Endothelial cell of hepatic sinusoid (primary cell): ENCODE measurements at regions not wholly inside any gene's neighbourhood (a gene's known extent, or its start where the extent isn't known, plus 50 kb on each side); places are given as distances from the start of the nearest gene placed in this dataset.
"Not testable (repeated sequence)": the region's sequence is repeated elsewhere in the genome, so short reads cannot be mapped to it uniquely, and the experiment has no call there.

Experiments
- in situ Hi-C: cut with HindIII; loops from 2 replicates; pipeline ENCODE4 v1.10.0; 2017; ENCODE audit warnings: low sequenced_read_pairs

DNA sequence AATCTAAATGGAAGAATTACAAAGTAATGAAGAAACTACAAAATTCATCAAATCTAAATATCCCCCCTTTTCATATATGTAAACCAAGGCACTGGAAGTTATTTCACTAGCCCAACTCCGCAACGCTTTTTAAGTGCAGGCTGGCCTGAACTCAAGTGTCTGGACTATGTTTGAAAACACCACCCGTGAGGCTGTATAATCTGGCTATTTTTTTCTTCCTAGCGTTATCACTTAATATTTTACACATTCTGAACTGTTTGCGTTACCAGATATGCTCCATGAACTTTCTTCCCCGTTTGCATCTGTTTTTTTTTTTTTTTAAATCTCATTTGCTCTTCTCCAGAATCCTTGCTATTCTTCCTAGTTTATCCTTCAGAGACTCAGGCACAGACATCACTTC is 619.5 kb upstream of the CBLB start:
- in situ Hi-C loops: no loop called here

GRCh38 chr3:106491796-106492195 is 623.0 kb upstream of the CBLB start:
- in situ Hi-C loops: loop anchor here (10.0 kb wide), 1 partner anchor 63 kb away; no protein-coding TSS in a partner anchor

DNA sequence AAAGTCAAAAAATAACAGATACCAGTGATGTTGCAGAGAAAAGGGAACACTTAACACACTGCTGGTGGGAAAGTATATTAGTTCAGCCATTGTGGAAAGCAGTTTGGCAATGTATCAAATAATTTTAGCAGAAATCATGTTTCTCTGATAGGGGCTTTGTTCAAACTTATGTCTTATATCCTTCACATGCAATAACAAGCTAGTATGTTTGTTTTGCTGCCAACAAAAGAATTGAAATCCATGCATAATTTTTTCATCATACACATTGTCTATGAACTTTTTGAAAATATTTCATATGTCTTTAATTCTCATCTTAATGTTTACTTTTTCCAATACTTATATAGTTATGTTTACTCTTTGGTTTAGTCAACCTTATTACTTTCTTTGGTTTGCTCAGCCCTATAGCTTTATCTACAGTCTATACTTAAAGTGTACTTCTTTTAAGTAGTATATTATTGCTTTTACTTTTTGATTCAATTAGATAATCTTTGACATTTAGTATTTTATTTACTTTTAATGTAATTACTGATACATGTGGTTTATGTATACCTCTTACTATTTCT is 639.6 kb upstream of the CBLB start:
- in situ Hi-C loops: no loop called here

GRCh38 chr3:106510206-106510605 is 641.4 kb upstream of the CBLB start:
- in situ Hi-C loops: no loop called here

GRCh38 chr3:106512846-106513245 is 644.0 kb upstream of the CBLB start:
- in situ Hi-C loops: no loop called here

GRCh38 chr3:106514431-106514830 is 645.6 kb upstream of the CBLB start:
- in situ Hi-C loops: no loop called here

DNA sequence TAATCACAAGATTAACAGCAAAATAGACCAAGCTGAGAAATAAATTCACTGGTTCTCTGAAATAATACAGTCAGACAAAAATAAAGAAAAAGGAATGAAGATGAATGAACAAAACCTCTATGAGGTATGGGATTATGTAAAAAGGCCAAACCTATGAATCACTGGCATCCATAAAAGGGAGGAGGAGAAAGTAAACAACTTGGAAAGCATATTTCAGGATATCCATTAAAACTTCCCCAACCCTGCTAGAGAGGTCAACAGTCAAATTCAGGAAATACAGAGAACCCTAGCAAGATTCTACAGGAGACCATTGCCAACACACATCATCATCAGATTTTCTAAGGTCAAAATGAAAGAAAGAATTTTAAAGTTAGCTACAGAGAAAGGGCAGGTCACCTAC is 649.7 kb upstream of the CBLB start:
- in situ Hi-C loops: no loop called here

DNA sequence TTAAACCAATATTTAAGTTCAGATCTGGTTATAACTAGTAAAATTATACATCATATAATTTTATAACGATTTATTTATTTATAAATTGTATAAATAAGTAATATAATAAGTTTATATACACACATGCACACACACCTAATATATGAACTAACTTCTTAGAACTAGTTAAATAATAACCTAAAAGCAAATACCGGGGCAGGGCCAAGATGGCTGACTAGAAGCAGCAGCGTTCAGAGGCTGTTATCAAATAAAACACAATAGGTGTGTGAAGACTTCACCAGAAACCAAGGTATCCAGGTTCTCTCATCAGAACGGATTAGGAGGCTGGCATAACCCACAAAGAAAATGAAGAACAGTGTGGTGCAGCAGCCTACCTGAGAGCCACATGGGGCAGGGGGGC is 653.6 kb upstream of the CBLB start:
- in situ Hi-C loops: no loop called here

GRCh38 chr3:106528932-106529331 is 660.1 kb upstream of the CBLB start:
- in situ Hi-C loops: no loop called here

DNA sequence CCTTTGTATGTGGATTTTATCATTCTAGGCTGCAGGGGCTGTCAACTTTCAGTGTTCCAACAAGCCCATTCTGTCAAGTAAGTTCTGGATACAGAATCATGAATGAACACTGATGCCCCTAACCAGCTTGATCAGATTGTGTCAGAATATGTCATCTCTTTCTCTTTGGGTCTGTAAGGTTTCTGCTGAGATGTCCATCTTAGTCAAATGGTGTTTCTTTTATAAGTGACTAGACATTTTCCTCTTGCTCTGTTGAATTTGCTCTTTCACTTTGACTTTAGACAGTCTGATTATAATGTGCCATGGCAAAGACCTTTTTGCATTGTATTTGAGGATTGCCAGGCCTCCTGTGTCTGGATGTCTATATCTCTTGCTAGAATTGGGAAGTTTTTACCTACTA is 660.9 kb upstream of the CBLB start:
- in situ Hi-C loops: no loop called here

DNA sequence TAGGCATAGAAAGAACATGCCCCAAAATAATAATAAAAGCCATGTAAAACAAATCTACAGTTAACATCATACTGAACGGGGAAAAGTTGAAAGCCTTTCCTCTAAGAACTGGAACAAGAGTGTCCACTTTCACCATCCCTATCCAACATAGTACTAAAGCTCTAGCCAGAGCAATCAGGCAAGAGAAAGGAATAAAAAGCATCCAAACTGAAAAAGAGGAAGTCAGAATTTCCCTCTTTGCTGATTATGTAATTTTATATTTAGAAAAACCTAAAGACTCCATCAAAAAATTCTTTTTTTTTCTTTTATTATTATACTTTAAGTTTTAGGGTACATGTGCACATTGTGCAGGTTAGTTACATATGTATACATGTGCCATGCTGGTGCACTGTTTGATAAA is 661.6 kb upstream of the CBLB start:
- in situ Hi-C loops: no loop called here

DNA sequence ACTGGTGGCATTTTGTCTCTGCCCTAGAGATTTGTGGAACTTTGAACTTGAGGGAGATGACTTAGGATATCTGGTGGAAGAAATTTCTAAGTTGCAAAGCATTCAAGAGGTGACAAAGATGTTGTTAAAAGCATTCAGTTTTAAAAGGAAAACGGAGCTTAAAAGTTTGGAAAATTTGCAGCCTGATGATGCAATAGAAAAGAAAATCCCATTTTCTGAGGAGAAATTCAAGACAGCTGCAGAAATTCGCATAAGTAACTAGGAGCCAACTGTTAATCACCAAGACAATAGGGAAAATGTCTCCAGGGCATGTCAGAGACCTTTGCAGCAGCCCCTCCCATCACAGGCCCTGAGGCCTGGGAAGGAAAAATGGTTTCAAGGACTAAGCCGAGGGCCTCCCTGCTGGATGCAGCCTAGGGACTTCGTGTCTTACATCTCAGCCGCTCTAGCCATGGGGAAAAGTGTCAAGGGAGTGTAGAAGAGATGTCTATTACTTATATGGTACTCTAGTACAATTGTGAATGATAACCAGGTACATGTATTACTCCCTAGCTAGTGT is 663.0 kb upstream of the CBLB start:
- in situ Hi-C loops: not testable (repeated sequence)

- in situ Hi-C loops: no loop called here
These were observed 664.4 kb upstream of the CBLB start for GRCh38 chr3:106533093-106533787.

DNA sequence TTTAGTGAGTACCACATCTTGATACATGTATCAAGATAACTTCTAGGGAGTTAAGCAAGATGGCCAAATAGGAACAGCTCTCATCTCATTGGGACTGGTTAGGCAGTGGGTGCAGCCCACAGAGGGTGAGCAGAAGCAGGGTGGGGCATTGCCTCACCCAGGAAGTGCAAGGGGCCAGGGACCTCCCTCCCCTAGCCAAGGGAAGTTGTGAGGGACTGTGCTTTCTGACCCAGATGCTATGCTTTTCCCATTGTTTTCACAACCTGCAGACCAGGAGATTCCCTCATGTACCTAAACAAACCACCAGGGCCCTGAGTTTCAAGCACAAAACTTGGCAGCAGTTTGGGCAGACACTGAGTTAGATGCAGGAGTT is 665.0 kb upstream of the CBLB start:
- in situ Hi-C loops: no loop called here

GRCh38 chr3:106534206-106534605 is 665.4 kb upstream of the CBLB start:
- in situ Hi-C loops: no loop called here

GRCh38 chr3:106540743-106541142 is 671.9 kb upstream of the CBLB start:
- in situ Hi-C loops: no loop called here

DNA sequence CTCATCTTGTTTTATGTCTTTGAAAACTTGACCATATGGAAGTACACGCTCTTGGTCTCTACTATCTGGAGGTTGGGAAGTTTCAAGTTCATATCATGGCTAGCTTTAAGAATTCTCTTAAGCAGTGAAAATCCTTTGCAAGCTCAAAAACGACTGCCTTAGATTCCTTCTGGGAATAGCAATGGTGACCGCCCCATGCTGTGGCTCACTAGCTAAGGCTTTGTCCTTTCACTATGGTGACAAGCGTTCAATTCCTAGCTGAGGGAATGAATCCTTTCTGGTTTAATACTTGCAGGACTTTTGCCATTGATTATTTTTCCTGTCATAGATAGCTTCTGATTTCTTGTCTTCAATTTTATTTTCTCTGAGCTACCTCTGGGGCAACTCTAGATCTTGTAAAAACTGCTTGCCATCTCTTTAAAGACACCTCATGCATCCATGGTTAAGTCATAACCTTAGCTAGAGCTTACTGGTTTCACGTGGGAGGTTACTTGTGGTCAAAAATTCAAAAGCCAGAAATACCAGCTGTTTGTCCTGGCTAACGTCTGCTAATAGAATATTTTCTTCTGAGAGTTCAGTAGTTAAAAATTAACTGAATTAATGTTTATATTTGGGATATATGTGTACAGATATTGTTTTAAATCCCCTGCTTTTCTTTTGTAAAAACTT is 673.4 kb upstream of the CBLB start:
- in situ Hi-C loops: no loop called here

DNA sequence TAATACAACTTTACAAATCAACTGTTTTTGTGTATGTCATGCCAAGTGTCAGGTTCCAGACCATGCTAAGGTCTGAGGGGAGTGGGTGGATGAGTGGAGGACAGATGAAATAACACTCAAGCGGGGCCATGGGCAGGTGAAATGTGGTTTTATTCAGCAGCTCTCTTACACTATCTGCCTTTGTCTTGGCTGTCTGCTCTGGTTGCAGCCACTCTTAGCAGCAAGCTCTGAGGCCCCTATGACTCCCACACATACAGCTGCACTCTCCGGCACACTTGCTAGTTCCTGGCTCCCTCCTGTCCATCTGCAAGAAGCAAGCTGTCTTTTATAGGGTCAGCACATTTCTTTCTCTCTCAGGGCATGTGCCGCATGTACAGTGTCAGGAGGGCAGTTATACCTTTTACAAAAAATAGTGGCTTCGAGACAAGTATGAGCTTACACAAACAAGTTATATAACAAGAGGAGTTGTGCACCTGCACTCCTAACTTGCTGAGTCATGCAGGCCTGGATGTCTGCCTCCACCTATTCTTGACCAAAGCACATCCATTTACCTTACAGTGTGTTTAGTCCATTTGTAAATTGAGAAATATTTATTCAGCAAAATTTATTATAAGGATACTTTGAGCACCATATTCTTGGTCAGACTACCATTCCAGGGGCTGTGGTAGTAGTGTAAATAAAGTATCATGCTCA is 683.7 kb upstream of the CBLB start:
- in situ Hi-C loops: loop anchor here (10.0 kb wide), 1 partner anchor 58 kb away; no protein-coding TSS in a partner anchor

GRCh38 chr3:106560451-106560966 is 691.7 kb upstream of the CBLB start:
- in situ Hi-C loops: no loop called here

GRCh38 chr3:106566277-106566676 is 697.5 kb upstream of the CBLB start:
- in situ Hi-C loops: no loop called here

GRCh38 chr3:106570426-106570825 is 701.6 kb upstream of the CBLB start:
- in situ Hi-C loops: no loop called here
